ENCODE measurements at regions not wholly inside any gene's neighbourhood (a gene's known extent, or its start where the extent isn't known, plus 50 kb on each side); places are given as distances from the start of the nearest gene placed in this dataset.
"Not testable (repeated sequence)": the region's sequence is repeated elsewhere in the genome, so short reads cannot be mapped to it uniquely, and the experiment has no call there.

- DNase-seq, result no peak
Observed at GRCh38 chr3:101950985-101951733, 101.8 kb downstream of the NFKBIZ start.

- DNase-seq, result no peak
Observed at GRCh38 chr3:101954361-101954760, 105.0 kb downstream of the NFKBIZ start.

- peak; percentile 66 for DNase-seq
Observed at GRCh38 chr3:101954936-101955335, 105.6 kb downstream of the NFKBIZ start.

GRCh38 chr3:101962055-101962454, 112.7 kb downstream of the NFKBIZ start:
- no peak for DNase-seq

GRCh38 chr3:101963902-101964362, 114.6 kb downstream of the NFKBIZ start:
- DNase-seq, result peak; percentile 19

- no peak for DNase-seq
Observed at GRCh38 chr3:101964861-101965260, 115.5 kb downstream of the NFKBIZ start.

GRCh38 chr3:101966226-101966625, 116.9 kb downstream of the NFKBIZ start:
- DNase-seq, result no peak

GRCh38 chr3:101970212-101970611, 120.9 kb downstream of the NFKBIZ start:
- no peak for DNase-seq

GRCh38 chr3:101970905-101971304, 121.6 kb downstream of the NFKBIZ start:
- DNase-seq, result no peak

- DNase-seq, result no peak
Observed at GRCh38 chr3:101972430-101973162, 123.3 kb downstream of the NFKBIZ start.

- no peak for DNase-seq
Observed at GRCh38 chr3:101973163-101973505, 123.8 kb downstream of the NFKBIZ start.

GRCh38 chr3:101975415-101975814, 126.1 kb downstream of the NFKBIZ start:
- DNase-seq, result not testable (repeated sequence)

- peak; percentile 29 for DNase-seq
Observed at GRCh38 chr3:101976473-101976872, 127.2 kb downstream of the NFKBIZ start.

GRCh38 chr3:101978348-101978747, 129.0 kb downstream of the NFKBIZ start:
- no peak for DNase-seq

GRCh38 chr3:101979033-101979432, 129.7 kb downstream of the NFKBIZ start:
- no peak for DNase-seq

GRCh38 chr3:101984356-101984755, 135.0 kb downstream of the NFKBIZ start:
- DNase-seq, result no peak

- no peak for DNase-seq
Observed at GRCh38 chr3:101988596-101988995, 139.3 kb downstream of the NFKBIZ start.

- DNase-seq, result no peak
Observed at GRCh38 chr3:101989578-101990200, 140.4 kb downstream of the NFKBIZ start.

- DNase-seq, result no peak
Observed at GRCh38 chr3:101992863-101993262, 143.5 kb downstream of the NFKBIZ start.

GRCh38 chr3:101994386-101994785, 145.1 kb downstream of the NFKBIZ start:
- DNase-seq, result no peak

- DNase-seq, result peak; percentile 24
Observed at GRCh38 chr3:101995371-101996046, 146.2 kb downstream of the NFKBIZ start.

- DNase-seq, result no peak
Observed at GRCh38 chr3:101996832-101997231, 147.5 kb downstream of the NFKBIZ start.

GRCh38 chr3:101998256-101998926, 149.1 kb downstream of the NFKBIZ start:
- no peak for DNase-seq

Data from kidney glomerular epithelial cell (primary cell).